ENCODE measurements at regions not wholly inside any gene's neighbourhood (a gene's known extent, or its start where the extent isn't known, plus 50 kb on each side); places are given as distances from the start of the nearest gene placed in this dataset.

GRCh38 chr3:167882057-167882667, 146.6 kb downstream of the SERPINI1 start:
- peak; percentile 80 for TF ChIP-seq CTCF (IDR thresholded peaks at IDR 0.05; ENCODE audit: poor library complexity)
- TF ChIP-seq EZH2phosphoT487 (IDR thresholded peaks at IDR 0.05; ENCODE audit: low read depth, severe bottlenecking, unreplicated experiment): no peak
- TF ChIP-seq EZH2 (IDR thresholded peaks at IDR 0.05; ENCODE audit: borderline replicate concordance): no peak

All from hepatocyte (in vitro differentiated cells).